K562 (cell line): ENCODE measurements at regions not wholly inside any gene's neighbourhood (a gene's known extent, or its start where the extent isn't known, plus 50 kb on each side); places are given as distances from the start of the nearest gene placed in this dataset.

ENCODE experiments used
- ATAC-seq: fragments of 200-7000 bp; cut with Tn5 transposase; 3 replicates; pipeline ENCODE4 v1.9.1; 2020; ENCODE audit warnings: moderate library complexity
- BruUV-seq: library from RNA; stranded (reverse); fragments of 400-500 nt; replicated peaks from 2 replicates; lab custom pipeline; 2021; lab: Mats Ljungman, UMichigan
- CTCF ChIA-PET: fragments of 300-600 bp; formaldehyde crosslinking; extraction: SDS; loops from one replicate; lab custom pipeline; 2021; ENCODE audit warnings: low intra/inter-chr PET ratio; lab: Yijun Ruan, JAX
- POLR2A ChIA-PET: fragments of 300-600, 350-650 bp; sonication (Branson Sonifier 250); formaldehyde crosslinking; extraction: SDS; loops from one replicate; lab custom pipeline; 2021; ENCODE audit warnings: antibody characterized with exemption, inconsistent platforms; lab: Yijun Ruan, JAX
- DNase-seq, 4 experiments: peaks; one replicate each; pipeline versions ENCODE4 v3.0.0 to v3.0.0-alpha.2; 2011 to 2018; ENCODE audit warnings: low spot score in 3 of 4, mixed read lengths in 3 of 4; ENCODE audit errors: extremely low read depth in 1 of 4
- FAIRE-seq: peaks from 2 replicates; lab custom pipeline; 2011; peaks lifted over from hg19 to GRCh38; lab: Jason Lieb, UNC
- H2AFZ ChIP-seq: 2 replicates; pipeline ENCODE4 v1.6.0; 2011; ENCODE audit warnings: low read depth, low read length, control low read depth, inconsistent platforms
- H3K27ac ChIP-seq: fragments of 200-600 bp; 3 replicates; pipeline ENCODE4 v1.8.0; 2011; ENCODE audit warnings: low read depth, mild to moderate bottlenecking, control low read depth, inconsistent platforms, low read length, moderate library complexity, mixed read lengths; ENCODE audit errors: extremely low read depth
- H3K27me3 ChIP-seq, 2 experiments: fragments of 300-600 bp in 1 of 2; 2 replicates in 1 of 2; 3 replicates in 1 of 2; pipeline versions ENCODE4 v1.6.0 to v1.8.0; 2011; ENCODE audit warnings: inconsistent platforms in 2 of 2, low read length in 2 of 2, mild to moderate bottlenecking in 1 of 2, mixed read lengths in 1 of 2, moderate library complexity in 1 of 2; ENCODE audit not compliant: control insufficient read depth in 2 of 2, insufficient read depth in 2 of 2
- H3K36me3 ChIP-seq: fragments of 300-600 bp; 3 replicates; pipeline ENCODE4 v1.8.0; 2011; ENCODE audit warnings: mild to moderate bottlenecking, low read length, inconsistent platforms; ENCODE audit not compliant: control insufficient read depth, insufficient read depth
- H3K4me1 ChIP-seq, 2 experiments: fragments of 200-600 bp in 1 of 2; replicated peaks in 1 of 2; 2 replicates in 1 of 2; 3 replicates in 1 of 2; pipeline versions ENCODE4 v1.5.1 to v1.8.0; 2011; ENCODE audit warnings: inconsistent platforms in 2 of 2, low read length in 2 of 2, mild to moderate bottlenecking in 1 of 2, mixed read lengths in 1 of 2, moderate library complexity in 1 of 2; ENCODE audit not compliant: control insufficient read depth in 2 of 2, insufficient read depth in 2 of 2
- H3K4me2 ChIP-seq: 2 replicates; pipeline ENCODE4 v1.6.1; 2011; ENCODE audit warnings: low read length, control low read depth, inconsistent platforms, mixed read lengths; ENCODE audit not compliant: insufficient read depth
- H3K4me3 ChIP-seq: fragments of 200-600 bp; sonication (generic), shearing (Covaris generic); 2 replicates; pipeline ENCODE4 v1.5.1; 2016; ENCODE audit warnings: control low read depth, inconsistent platforms
- H3K79me2 ChIP-seq: fragments of 200-600 bp; 3 replicates; pipeline ENCODE4 v1.8.0; 2011; ENCODE audit warnings: low read length, inconsistent platforms; ENCODE audit not compliant: control insufficient read depth, insufficient read depth
- H3K9ac ChIP-seq, 2 experiments: 2 replicates each; pipeline versions ENCODE4 v1.6.0 to v1.6.1; 2011; ENCODE audit warnings: low read depth in 2 of 2, low read length in 2 of 2, control low read depth in 1 of 2, inconsistent platforms in 1 of 2, mild to moderate bottlenecking in 1 of 2, mixed read lengths in 1 of 2; ENCODE audit not compliant: insufficient read depth in 1 of 2
- H3K9me1 ChIP-seq: one replicate; pipeline ENCODE4 v1.6.0; 2011; ENCODE audit warnings: inconsistent platforms, mild to moderate bottlenecking, low read length, moderate library complexity; ENCODE audit not compliant: control insufficient read depth, insufficient read depth
- H3K9me3 ChIP-seq: replicated peaks from 2 replicates; pipeline ENCODE4 v1.5.1; 2011; ENCODE audit warnings: low read depth, low read length, inconsistent platforms; ENCODE audit not compliant: control insufficient read depth, insufficient read depth
- H4K20me1 ChIP-seq: replicated peaks from 2 replicates; pipeline ENCODE4 v1.6.1; 2011; ENCODE audit warnings: low read length, inconsistent platforms, mixed read lengths; ENCODE audit not compliant: control insufficient read depth, insufficient read depth
- DACH1 ChIP-seq: fragments of 450-650 bp; IDR thresholded peaks from 2 replicates; pipeline ENCODE4 v1.6.1; 2018; ENCODE audit not compliant: partially characterized antibody
- MTA3 ChIP-seq: fragments of 450-650 bp; formaldehyde crosslinking; IDR thresholded peaks from 2 replicates; pipeline ENCODE4 v1.6.1; 2017; ENCODE audit warnings: mild to moderate bottlenecking, borderline replicate concordance
- TCF3 ChIP-seq: sonication (generic); formaldehyde crosslinking; IDR thresholded peaks from 2 replicates; pipeline ENCODE4 v1.4.0; 2020; ENCODE audit warnings: mild to moderate bottlenecking, missing genetic modification reagents
- ZBTB33 ChIP-seq: sonication (generic); formaldehyde crosslinking; IDR thresholded peaks from 2 replicates; pipeline ENCODE4 v1.8.1; 2023; ENCODE audit warnings: mild to moderate bottlenecking, missing genetic modification reagents
- ZNF41 ChIP-seq: fragments of 250-450 bp; sonication (Bioruptor Pico); conservative IDR thresholded peaks from 2 replicates; pipeline ENCODE4 v1.4.0; 2020; ENCODE audit warnings: mild to moderate bottlenecking
- WGBS: fragments of 100-300 bp; shearing (Covaris generic); methylation state at CpG from one replicate; pipeline ENCODE4 v1.1.6; 2016; ENCODE audit warnings: low coverage, mixed read lengths; ENCODE audit not compliant: insufficient coverage; ENCODE audit errors: missing lambda C conversion rate; 5-methylcytosine and 5-hydroxymethylcytosine counted together
- in situ Hi-C: fragments of 300-500 bp; cut with MboI; formaldehyde crosslinking; loops from 4 replicates; pipeline ENCODE4 v1.15.0; 2018; ENCODE audit warnings: inconsistent platforms, mixed read lengths
- intact Hi-C: fragments of 100-400 bp; cut with micrococcal nuclease; formaldehyde crosslinking; loops from 2 replicates; pipeline ENCODE4 v1.14.2; 2022

- in situ Hi-C loops: no loop called here
- no peak for DNase-seq
- Histone ChIP-seq H3K4me3 (no peak overlapping the region), H3K36me3 (no peaks in the 10 kb centered on the region), H3K9ac (no peak overlapping the region), H3K4me1 (no peaks in the 10 kb centered on the region), H3K27ac (no peak overlapping the region), H3K27me3 (no peaks in the 10 kb centered on the region), H3K9me1 (no peaks in the 10 kb centered on the region)
- CTCF ChIA-PET: no interaction called here
- BruUV-seq: no TSS peak
- POLR2A ChIA-PET: no interaction called here
- no peak for FAIRE-seq
- WGBS: 0% methylated on average over 1 of the region's 1 CpG
- ATAC-seq: no peak
- TF ChIP-seq ZNF41 (CRISPR knock-in tag) (no peak), MTA3 (no peak), DACH1 (no peak), TCF3 (no peak), ZBTB33 (CRISPR knock-in tag) (no peak)
- TF ChIP-seq, all 486 proteins: peak for 0
- Histone ChIP-seq H2AFZ (no peak overlapping the region), H3K9me3 (no peaks in the 10 kb centered on the region), H4K20me1 (no peaks in the 10 kb centered on the region), H3K79me2 (no peaks in the 10 kb centered on the region), H3K4me2 (no peak overlapping the region)
- intact Hi-C loops: no loop called here
Measured at GRCh38 chr10:53379956-53380355, 607.4 kb upstream of the MBL2 start.
